HG03139 (cell line): ENCODE measurements at regions not wholly inside any gene's neighbourhood (a gene's known extent, or its start where the extent isn't known, plus 50 kb on each side); places are given as distances from the start of the nearest gene placed in this dataset.

Experiments
- ATAC-seq: cut with Tn5 transposase; IDR thresholded peaks from one replicate; pipeline ENCODE4 v1.9.1; 2021; ENCODE audit not compliant: unreplicated experiment

DNA sequence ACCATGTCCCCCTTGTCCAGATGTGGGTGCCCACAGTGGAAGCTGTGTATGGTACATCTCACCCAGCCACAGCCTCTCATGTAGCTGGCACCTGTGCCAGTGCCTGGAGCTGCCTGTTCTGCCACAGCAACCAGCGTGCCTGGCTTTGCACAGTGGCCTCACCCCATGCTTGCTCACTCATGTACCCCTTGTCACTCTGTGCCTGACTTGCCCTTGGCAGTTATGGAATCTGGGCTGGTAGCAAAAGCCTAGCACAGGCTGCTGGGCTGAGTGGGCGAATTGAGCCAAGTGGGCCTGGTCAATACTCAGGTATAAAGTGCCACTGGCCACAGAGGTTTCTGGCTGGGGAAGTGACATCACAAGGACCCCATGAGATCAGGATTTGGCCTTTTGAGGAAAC, 264.2 kb downstream of the INSC start:
- ATAC-seq, result no peak

DNA sequence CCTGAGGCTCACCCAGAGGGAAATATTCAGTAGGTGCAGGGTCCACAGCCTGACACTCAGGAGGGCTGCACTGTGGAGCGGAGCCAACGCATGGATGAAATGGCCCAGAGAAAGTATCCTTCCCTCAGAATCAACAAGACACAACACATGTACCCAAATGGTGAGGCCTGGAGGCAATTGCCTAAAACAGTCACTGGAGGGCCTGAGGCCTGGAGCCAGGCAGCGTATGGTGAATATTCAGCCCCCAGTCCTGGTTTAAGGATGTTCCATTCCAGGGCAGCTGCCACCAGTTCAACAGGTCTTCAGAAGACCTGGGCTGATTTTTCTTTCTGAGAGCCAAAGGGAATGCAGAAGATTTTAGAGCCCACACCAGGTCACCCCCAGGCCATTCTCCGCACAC, 264.8 kb downstream of the INSC start:
- ATAC-seq, result no peak

GRCh38 chr11:15390857-15391256, 276.1 kb downstream of the INSC start:
- no peak for ATAC-seq

- no peak for ATAC-seq
These were observed 282.1 kb downstream of the INSC start for GRCh38 chr11:15396778-15397177.

- ATAC-seq, result no peak
These were observed 292.2 kb downstream of the INSC start for GRCh38 chr11:15406851-15407351.

- no peak for ATAC-seq
These were observed 297.3 kb downstream of the INSC start for GRCh38 chr11:15412054-15412453.

- ATAC-seq, result no peak
These were observed 304.2 kb downstream of the INSC start for GRCh38 chr11:15418921-15419320.

DNA sequence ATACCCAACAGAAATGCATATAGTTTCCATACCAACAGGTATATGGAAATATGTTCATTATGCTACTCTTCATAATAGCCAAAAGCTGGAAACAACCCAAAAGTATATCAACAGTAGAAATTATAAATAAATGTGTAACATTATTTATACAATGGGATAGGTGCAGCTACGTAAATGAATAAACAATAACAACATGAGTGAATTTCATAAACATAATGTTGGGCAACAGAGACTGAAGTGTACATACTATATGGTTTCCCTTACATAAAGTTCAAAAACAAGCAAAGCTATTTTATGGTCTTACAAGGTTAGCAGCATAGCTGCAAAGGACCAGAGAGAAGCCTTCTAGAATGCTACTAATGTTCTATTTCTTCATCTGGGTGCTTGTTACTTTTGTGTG, 305.0 kb downstream of the INSC start:
- no peak for ATAC-seq

- no peak for ATAC-seq
These were observed 315.7 kb downstream of the INSC start for GRCh38 chr11:15430381-15430780.

- ATAC-seq, result no peak
These were observed 319.8 kb downstream of the INSC start for GRCh38 chr11:15434529-15434928.

- ATAC-seq, result no peak
These were observed 331.6 kb downstream of the INSC start for GRCh38 chr11:15446315-15446714.

DNA sequence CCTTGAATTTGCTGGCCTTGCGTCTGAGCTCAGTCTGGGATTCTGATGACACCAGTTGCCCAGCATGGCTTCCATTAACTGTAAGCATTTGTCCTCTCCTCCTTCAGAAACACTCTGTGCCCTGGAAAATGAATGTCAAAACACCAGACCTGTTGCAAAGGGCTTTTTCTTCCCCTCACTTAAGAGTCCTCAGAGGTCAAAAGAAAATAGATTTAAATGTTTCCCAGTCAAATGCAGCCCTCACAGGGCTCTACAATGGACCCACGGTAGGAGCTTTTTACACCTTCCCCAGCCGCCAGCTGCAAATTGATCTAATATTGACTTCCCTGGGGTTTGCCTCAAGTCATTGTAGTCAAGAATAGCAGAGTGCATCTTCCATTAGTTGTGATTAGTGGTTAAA, 332.2 kb downstream of the INSC start:
- ATAC-seq, result no peak

GRCh38 chr11:15451713-15452112, 337.0 kb downstream of the INSC start:
- ATAC-seq, result no peak

GRCh38 chr11:15453211-15453765, 338.6 kb downstream of the INSC start:
- no peak for ATAC-seq

DNA sequence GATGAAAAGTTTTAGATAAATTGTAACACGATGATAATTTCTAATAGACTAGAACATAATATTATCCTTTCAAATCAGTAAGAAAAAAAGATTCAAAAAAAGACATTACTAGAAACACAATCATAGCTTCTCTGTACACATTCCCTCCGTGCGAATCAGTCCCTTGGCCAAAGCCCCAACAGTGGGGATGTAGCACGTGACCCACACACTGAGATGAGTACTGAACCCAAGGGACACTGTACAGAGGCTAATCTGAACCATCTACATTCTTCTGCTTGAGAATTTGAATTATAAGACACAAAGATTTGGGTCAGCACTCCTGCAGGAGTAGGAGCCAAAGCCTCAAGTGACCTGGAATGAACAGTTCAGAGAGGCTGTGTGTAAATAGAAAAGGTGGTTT, 353.7 kb downstream of the INSC start:
- ATAC-seq, result no peak

DNA sequence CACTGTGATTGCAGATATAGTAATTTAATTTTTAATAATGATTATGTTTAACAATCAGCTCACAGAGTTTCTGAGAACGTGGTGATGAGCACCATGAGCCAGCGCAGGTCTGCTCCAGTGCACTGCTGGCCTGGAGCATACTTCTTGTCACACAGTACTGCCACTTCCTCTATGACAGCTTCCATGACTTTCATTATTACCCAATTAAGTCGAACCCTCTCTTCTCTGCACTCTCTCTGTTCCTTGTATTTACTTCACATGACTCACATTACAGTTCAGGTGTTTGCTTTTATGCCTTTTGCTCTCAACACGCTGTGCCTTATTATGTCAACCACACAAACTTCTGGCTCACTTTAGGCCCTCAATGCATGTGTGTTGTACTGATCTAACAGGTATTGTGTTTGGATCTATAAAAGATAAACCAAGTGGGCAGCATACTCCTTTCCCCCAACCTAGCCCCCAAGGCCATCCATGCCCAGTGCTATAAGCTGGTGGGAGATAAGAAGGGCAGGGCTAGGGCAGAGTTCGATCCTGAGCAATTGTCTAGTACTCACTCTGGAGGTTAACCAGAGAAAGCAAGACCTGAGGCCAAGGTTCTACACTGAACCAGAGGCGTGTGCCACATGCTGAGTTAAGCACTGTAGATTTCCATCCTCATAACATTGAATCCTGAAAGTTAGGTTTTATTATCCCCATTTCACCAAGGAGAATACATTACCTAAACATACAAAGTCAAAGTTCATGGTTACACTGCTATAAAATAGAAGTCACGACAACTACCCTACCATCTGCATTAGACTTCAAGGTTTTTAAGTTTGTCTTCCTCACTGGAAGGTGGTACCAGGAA, 356.5 kb downstream of the INSC start:
- no peak for ATAC-seq

GRCh38 chr11:15471895-15472799, 357.4 kb downstream of the INSC start:
- no peak for ATAC-seq

GRCh38 chr11:15473954-15474837, 359.5 kb downstream of the INSC start:
- ATAC-seq, result no peak

DNA sequence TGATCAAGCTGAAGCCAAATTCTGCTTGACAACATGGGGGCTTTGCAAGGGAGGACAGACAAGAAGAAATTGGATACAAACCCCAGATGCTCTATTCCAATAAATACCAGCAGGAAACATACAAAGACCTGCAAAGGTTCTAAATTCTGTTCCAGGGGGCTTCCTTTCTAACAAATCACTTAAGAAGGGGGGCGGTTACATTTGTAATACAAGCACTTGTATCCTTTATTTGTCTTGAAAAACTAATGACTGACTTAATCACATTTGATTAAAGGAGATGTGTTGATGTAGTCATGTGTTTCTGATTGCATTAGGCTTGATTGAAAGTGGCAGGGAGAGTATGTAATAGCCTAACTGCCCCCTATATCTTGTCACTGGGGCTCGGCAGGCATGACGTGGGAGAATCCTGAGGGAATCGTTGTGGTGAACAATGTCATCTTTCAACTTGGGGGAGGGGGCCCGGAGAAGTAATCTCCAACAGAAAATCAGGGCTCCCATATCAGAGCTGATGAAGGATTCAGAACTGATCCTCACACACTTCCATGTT, 361.7 kb downstream of the INSC start:
- ATAC-seq, result no peak

GRCh38 chr11:15481871-15482270, 367.1 kb downstream of the INSC start:
- ATAC-seq, result no peak
